SK-N-SH (cell line): ENCODE measurements at regions not wholly inside any gene's neighbourhood (a gene's known extent, or its start where the extent isn't known, plus 50 kb on each side); places are given as distances from the start of the nearest gene placed in this dataset.

Experiments used
- CTCF ChIA-PET: fragments of 300-600, 350-600 bp; formaldehyde crosslinking; extraction: SDS; loops from one replicate; lab custom pipeline; 2021; lab: Yijun Ruan, JAX
- POLR2A ChIA-PET: fragments of 350-600 bp; sonication (Branson Sonifier 250); formaldehyde crosslinking; extraction: SDS; loops from one replicate; lab custom pipeline; 2020; ENCODE audit warnings: antibody characterized with exemption, inconsistent platforms; lab: Yijun Ruan, JAX
- DNase-seq: peaks from one replicate; pipeline ENCODE4 v3.0.0; 2012
- H2AFZ ChIP-seq: fragments of 200-600 bp; sonication (generic); 2 replicates; pipeline ENCODE4 v1.8.1; 2016; ENCODE audit warnings: antibody characterized with exemption, mild to moderate bottlenecking, low read depth
- H3F3A ChIP-seq: fragments of 200-600 bp; sonication (generic); replicated peaks from 2 replicates; pipeline ENCODE3; 2016; ENCODE audit warnings: antibody characterized with exemption, mild to moderate bottlenecking; ENCODE audit not compliant: insufficient read depth
- H3K27ac ChIP-seq, 2 experiments: fragments of 200-500 bp in 1 of 2; fragments of 200-600 bp in 1 of 2; sonication (Bioruptor generic) in 1 of 2; sonication (generic), shearing (Covaris generic) in 1 of 2; 2 replicates each; pipeline versions ENCODE4 v1.5.1 to v1.6.1; 2014 to 2016; ENCODE audit warnings: low read depth in 2 of 2, inconsistent platforms in 1 of 2, low read length in 1 of 2, mild to moderate bottlenecking in 1 of 2, mixed read lengths in 1 of 2
- H3K27me3 ChIP-seq: fragments of 200-600 bp; sonication (generic), shearing (Covaris generic); 2 replicates; pipeline ENCODE4 v1.6.1; 2016; ENCODE audit warnings: mixed run types; ENCODE audit not compliant: insufficient read depth
- H3K36me3 ChIP-seq, 2 experiments: fragments of 200-500 bp in 1 of 2; fragments of 200-600 bp in 1 of 2; sonication (Bioruptor generic) in 1 of 2; sonication (generic) in 1 of 2; replicated peaks in 1 of 2; 2 replicates each; pipeline versions ENCODE3 to v1.5.1; 2014 to 2016; ENCODE audit warnings: low read length in 1 of 2, mild to moderate bottlenecking in 1 of 2; ENCODE audit not compliant: insufficient read depth in 2 of 2, control insufficient read depth in 1 of 2
- H3K4me1 ChIP-seq, 2 experiments: fragments of 200-500 bp in 1 of 2; fragments of 200-600 bp in 1 of 2; sonication (Bioruptor generic) in 1 of 2; sonication (generic), shearing (Covaris generic) in 1 of 2; 2 replicates each; pipeline versions ENCODE4 v1.5.1 to v1.6.1; 2014 to 2016; ENCODE audit warnings: low read depth in 1 of 2, low read length in 1 of 2, mixed run types in 1 of 2; ENCODE audit not compliant: insufficient read depth in 2 of 2, control insufficient read depth in 1 of 2
- H3K4me2 ChIP-seq: fragments of 200-600 bp; sonication (generic), shearing (Covaris generic); 2 replicates; pipeline ENCODE4 v1.6.1; 2017; ENCODE audit warnings: mixed run types
- H3K4me3 ChIP-seq, 2 experiments: fragments of 200-500 bp in 1 of 2; fragments of 200-600 bp in 1 of 2; sonication (Bioruptor generic) in 1 of 2; sonication (generic), shearing (Covaris generic) in 1 of 2; 2 replicates each; pipeline versions ENCODE4 v1.5.1 to v1.8.1; 2014 to 2016; ENCODE audit warnings: low read depth in 2 of 2, inconsistent platforms in 1 of 2, low read length in 1 of 2, mild to moderate bottlenecking in 1 of 2, mixed read lengths in 1 of 2, moderate library complexity in 1 of 2
- H3K79me2 ChIP-seq: fragments of 200-600 bp; sonication (generic); 2 replicates; pipeline ENCODE4 v1.8.1; 2017; ENCODE audit warnings: mild to moderate bottlenecking; ENCODE audit not compliant: insufficient read depth
- H3K9ac ChIP-seq: fragments of 200-600 bp; sonication (generic); 2 replicates; pipeline ENCODE4 v1.6.1; 2017; ENCODE audit warnings: mixed run types
- H3K9me2 ChIP-seq: fragments of 200-600 bp; sonication (generic); 2 replicates; pipeline ENCODE4 v1.6.1; 2017; ENCODE audit warnings: mixed run types
- H3K9me3 ChIP-seq: fragments of 200-600 bp; sonication (generic); 2 replicates; pipeline ENCODE4 v1.6.1; 2017; ENCODE audit warnings: mixed run types, mild to moderate bottlenecking, moderate library complexity
- H4K20me1 ChIP-seq: fragments of 200-600 bp; sonication (generic); 2 replicates; pipeline ENCODE4 v1.6.1; 2017; ENCODE audit warnings: mild to moderate bottlenecking, mixed run types; ENCODE audit not compliant: insufficient read depth
- CTCF ChIP-seq: fragments of 200-600 bp; sonication (generic); IDR thresholded peaks from 2 replicates; pipeline ENCODE4 v1.6.1; 2017; ENCODE audit warnings: antibody characterized with exemption, mild to moderate bottlenecking, moderate library complexity
- JUND ChIP-seq: IDR thresholded peaks from 2 replicates; pipeline ENCODE4 v1.4.0; 2012
- MEF2A ChIP-seq: IDR thresholded peaks from 2 replicates; pipeline ENCODE4 v1.4.0; 2012; ENCODE audit warnings: low read depth, borderline replicate concordance
- NFIC ChIP-seq: IDR thresholded peaks from 2 replicates; pipeline ENCODE4 v1.4.0; 2012; ENCODE audit warnings: borderline replicate concordance
- NRF1 ChIP-seq: IDR thresholded peaks from 2 replicates; pipeline ENCODE4 v1.6.1; 2012; ENCODE audit warnings: low read depth, mild to moderate bottlenecking, low read length
- PBX3 ChIP-seq: IDR thresholded peaks from 2 replicates; pipeline ENCODE4; 2012
- RAD21 ChIP-seq: IDR thresholded peaks from 2 replicates; pipeline ENCODE4 v1.6.1; 2012; ENCODE audit warnings: mild to moderate bottlenecking, low read length
- RCOR1 ChIP-seq: fragments of 150-350 bp; IDR thresholded peaks from 2 replicates; pipeline ENCODE4 v1.6.1; 2017; ENCODE audit warnings: antibody characterized with exemption, low read length
- RXRA ChIP-seq: IDR thresholded peaks from 2 replicates; pipeline ENCODE4 v1.4.0; 2012; ENCODE audit warnings: low read depth, mild to moderate bottlenecking, borderline replicate concordance
- TAF1 ChIP-seq: IDR thresholded peaks from 2 replicates; pipeline ENCODE4 v1.6.1; 2012; ENCODE audit warnings: low read depth, mild to moderate bottlenecking, low read length, moderate library complexity, borderline replicate concordance
- TCF12 ChIP-seq: IDR thresholded peaks from 2 replicates; pipeline ENCODE4 v1.4.0; 2012
- YY1 ChIP-seq: IDR thresholded peaks from 2 replicates; pipeline ENCODE4 v1.4.0; 2012; ENCODE audit warnings: low read depth, mild to moderate bottlenecking
- WGBS: methylation state at CpG from one replicate; pipeline ENCODE4 v1.1.6; 2017; ENCODE audit warnings: low lambda C conversion rate; 5-methylcytosine and 5-hydroxymethylcytosine counted together

- H3K36me3 ChIP-seq: no peaks in the 10 kb centered on the region
- no peaks in the 10 kb centered on the region; a peak in 1 of 4 replicates for H3K4me1 ChIP-seq
- H3K27me3 ChIP-seq: no peaks in the 10 kb centered on the region
- no peaks in the 10 kb centered on the region for H4K20me1 ChIP-seq
- no peak overlapping the region for H2AFZ ChIP-seq
- no peak overlapping the region for H3K4me2 ChIP-seq
- ChIA-PET CTCF (no interaction called here), POLR2A (no interaction called here)
- WGBS: 15% methylated on average over 2 of the region's 3 CpGs
- H3K27ac ChIP-seq: no peak overlapping the region
- DNase-seq: no peak
- TF ChIP-seq PBX3 (no peak), CTCF (no peak), NRF1 (no peak), TAF1 (no peak), RXRA (no peak), YY1 (no peak), NFIC (no peak), MEF2A (no peak), RAD21 (no peak), JUND (no peak), TCF12 (no peak), RCOR1 (no peak)
- no peaks in the 10 kb centered on the region for H3F3A ChIP-seq
- no peak overlapping the region for H3K9ac ChIP-seq
- no peaks in the 10 kb centered on the region for H3K9me2 ChIP-seq
- H3K4me3 ChIP-seq: no peak overlapping the region
- no peaks in the 10 kb centered on the region for H3K9me3 ChIP-seq
- H3K79me2 ChIP-seq: no peaks in the 10 kb centered on the region
Observed at GRCh38 chr1:11590395-11590794, 63.8 kb downstream of the FBXO2 start.
